ENCODE measurements at regions not wholly inside any gene's neighbourhood (a gene's known extent, or its start where the extent isn't known, plus 50 kb on each side); places are given as distances from the start of the nearest gene placed in this dataset.

DNA sequence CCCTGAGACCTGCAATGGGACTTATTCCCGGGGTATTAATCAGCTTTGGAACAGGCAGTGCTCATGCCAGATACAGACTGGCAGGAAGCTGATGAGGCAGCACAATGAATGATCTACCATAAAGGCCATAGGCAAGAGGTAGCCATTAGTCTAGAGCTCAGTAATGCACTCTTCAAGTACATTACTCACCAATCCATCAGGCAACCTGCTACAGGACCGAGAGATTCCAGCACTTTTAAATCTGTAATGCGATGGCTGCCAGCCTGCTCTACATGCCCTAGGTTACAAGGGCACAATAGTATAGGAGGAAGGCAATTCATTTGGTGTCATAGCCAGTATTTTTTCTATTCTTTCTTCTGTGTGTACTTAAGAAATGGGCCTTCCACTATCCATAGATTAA lies 217.8 kb upstream of the PMFBP1 start:
- TF ChIP-seq CTCF (IDR thresholded peaks at IDR 0.05) (no peak), EP300 (IDR thresholded peaks at IDR 0.05) (no peak), POLR2A (IDR thresholded peaks at IDR 0.05; ENCODE audit: low read depth) (no peak), POLR2AphosphoS5 (IDR thresholded peaks at IDR 0.05) (no peak)

Measured in esophagus muscularis mucosa (tissue), 4 donors.